AG09309 (cell line): ENCODE measurements at regions not wholly inside any gene's neighbourhood (a gene's known extent, or its start where the extent isn't known, plus 50 kb on each side); places are given as distances from the start of the nearest gene placed in this dataset.

ENCODE experiments used
- DNase-seq: peaks from one replicate; pipeline ENCODE4 v3.0.0-alpha.2; 2010; ENCODE audit warnings: low read depth
- H3K4me3 ChIP-seq: 2 replicates; pipeline ENCODE4 v1.5.1; 2011; ENCODE audit warnings: mild to moderate bottlenecking, low read depth, low read length, moderate library complexity; ENCODE audit not compliant: control insufficient read depth
- TF ChIP-seq, protein P1 (sequence below): IDR thresholded peaks from 2 replicates; pipeline ENCODE4 v1.5.1; 2011; ENCODE audit warnings: mild to moderate bottlenecking, low read depth, low read length, inconsistent platforms; ENCODE audit not compliant: insufficient read depth, control insufficient read depth; ENCODE audit errors: missing control alignments

DNA sequence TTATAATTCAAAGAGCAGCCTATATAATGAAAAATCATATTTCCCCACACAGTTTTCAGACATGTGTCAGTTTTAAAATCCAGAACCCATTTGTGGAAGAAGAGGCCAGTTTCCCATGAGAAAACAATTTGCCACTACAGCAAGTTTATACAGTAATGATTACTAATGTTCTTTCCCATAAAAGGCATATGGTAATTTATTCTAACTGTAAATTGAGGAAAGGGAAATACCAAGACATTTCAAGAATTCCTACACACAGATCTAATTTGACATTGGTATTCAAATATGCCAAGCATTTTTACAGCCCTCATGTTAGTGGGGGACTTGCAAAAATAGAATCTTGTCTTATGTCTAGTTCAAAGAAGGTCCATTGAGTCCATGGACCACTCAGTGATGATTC, 1368.6 kb downstream of the FSTL5 start:
- no peak overlapping the region for H3K4me3 ChIP-seq
- no peak for DNase-seq
- TF ChIP-seq, protein P1, sequence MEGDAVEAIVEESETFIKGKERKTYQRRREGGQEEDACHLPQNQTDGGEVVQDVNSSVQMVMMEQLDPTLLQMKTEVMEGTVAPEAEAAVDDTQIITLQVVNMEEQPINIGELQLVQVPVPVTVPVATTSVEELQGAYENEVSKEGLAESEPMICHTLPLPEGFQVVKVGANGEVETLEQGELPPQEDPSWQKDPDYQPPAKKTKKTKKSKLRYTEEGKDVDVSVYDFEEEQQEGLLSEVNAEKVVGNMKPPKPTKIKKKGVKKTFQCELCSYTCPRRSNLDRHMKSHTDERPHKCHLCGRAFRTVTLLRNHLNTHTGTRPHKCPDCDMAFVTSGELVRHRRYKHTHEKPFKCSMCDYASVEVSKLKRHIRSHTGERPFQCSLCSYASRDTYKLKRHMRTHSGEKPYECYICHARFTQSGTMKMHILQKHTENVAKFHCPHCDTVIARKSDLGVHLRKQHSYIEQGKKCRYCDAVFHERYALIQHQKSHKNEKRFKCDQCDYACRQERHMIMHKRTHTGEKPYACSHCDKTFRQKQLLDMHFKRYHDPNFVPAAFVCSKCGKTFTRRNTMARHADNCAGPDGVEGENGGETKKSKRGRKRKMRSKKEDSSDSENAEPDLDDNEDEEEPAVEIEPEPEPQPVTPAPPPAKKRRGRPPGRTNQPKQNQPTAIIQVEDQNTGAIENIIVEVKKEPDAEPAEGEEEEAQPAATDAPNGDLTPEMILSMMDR = no peak

DNA sequence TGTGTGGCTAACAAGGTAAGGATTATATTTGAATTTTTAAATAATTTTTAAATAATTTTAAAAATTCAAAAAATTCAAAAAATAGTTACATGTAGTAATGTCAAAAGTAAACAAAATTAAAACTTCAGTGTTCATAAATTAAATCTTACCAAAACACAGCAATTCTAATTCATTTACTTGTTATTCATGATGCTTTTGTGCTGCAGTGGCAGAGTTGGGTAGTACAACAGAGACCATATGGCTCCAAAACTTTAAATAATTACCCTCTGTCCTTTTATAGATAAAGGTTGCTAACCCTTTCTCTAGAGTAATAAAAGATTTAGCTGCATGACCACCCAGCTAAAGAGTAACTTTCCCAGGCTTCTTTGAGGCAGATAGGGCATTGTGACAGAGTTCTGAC, 1355.6 kb downstream of the FSTL5 start:
- TF ChIP-seq, protein P1 = no peak

DNA sequence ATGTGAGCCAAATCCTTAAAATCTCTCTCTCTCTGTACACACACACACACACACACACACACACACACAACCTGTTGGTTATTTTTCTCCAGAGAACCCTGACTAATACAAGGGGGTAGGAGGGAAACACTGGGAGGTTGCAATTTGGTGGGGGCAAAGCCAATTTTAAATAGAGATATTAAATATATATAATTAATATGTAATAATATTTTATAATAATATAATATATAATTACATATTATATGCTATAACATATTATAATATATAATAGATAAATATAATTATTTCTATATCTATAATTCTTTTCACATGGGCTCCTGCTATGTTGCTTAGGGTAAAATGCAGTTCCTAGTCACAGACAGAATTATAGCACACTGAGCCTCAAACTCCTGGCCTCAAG, 1354.2 kb downstream of the FSTL5 start:
- TF ChIP-seq, protein P1 = no peak
- DNase-seq = no peak
- H3K4me3 ChIP-seq = no peak overlapping the region

More for the DNA sequence above, 1355.6 kb downstream of the FSTL5 start:
- H3K4me3 ChIP-seq = no peak overlapping the region
- DNase-seq = no peak

DNA sequence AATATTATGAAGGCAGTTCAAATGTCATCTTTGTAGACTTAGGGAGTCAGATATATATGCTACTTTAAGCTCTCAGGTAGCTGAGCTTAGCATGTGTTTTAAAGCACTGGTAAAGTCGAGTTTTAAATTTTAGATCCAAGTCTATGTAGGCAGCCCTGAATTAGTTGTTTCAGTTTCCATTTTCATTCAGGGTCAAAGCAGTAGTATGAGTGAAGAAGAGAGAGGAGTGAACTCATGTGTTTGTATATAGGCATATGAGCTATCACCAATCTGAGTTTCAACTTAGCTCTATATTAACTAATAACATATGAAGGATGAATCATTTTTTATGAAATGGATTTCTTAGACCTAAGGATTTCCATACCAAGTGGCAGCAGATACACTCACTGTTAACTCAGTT, 1353.4 kb downstream of the FSTL5 start:
- no peak for DNase-seq
- TF ChIP-seq, protein P1 = no peak
- H3K4me3 ChIP-seq = no peak overlapping the region

DNA sequence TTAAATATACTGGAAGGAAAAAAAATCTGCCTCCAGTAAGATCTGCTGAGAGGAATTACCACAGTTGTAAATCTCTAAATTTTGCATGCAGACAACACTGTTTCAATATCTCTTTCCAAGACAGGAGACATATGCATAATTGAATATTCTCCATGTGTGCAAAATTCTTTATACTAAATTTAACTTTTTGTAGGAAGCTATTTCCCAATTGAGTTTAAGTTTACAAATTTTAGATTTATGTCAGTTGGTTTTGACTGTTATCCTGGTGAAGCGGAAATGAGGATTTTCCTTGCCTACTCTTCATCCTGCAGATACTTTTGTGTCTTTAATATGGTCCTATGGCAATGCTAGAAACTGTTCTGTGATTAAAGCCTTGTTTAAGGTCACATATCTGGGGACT, 1352.9 kb downstream of the FSTL5 start:
- TF ChIP-seq, protein P1 = no peak
- H3K4me3 ChIP-seq = no peak overlapping the region
- DNase-seq = no peak

DNA sequence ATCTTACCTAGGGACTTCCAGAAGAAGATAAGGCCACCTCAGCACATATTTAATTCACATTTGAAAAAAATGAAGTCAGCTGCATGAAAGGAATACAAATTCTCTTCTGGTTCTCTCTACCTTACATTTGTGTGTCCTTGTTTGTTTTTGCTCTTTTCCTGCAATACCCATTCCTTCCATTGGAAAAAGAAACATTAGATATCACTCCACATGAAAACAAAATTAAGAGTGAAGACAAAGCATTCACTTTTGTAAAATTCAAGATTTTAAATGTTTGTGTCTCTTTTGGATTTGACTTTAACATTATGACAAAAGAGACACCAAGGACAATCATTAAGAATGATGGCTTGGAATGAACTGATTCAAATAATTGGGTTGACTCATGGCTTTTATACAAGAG, 1351.8 kb downstream of the FSTL5 start:
- TF ChIP-seq, protein P1 = no peak
- DNase-seq = no peak
- H3K4me3 ChIP-seq = no peak overlapping the region

DNA sequence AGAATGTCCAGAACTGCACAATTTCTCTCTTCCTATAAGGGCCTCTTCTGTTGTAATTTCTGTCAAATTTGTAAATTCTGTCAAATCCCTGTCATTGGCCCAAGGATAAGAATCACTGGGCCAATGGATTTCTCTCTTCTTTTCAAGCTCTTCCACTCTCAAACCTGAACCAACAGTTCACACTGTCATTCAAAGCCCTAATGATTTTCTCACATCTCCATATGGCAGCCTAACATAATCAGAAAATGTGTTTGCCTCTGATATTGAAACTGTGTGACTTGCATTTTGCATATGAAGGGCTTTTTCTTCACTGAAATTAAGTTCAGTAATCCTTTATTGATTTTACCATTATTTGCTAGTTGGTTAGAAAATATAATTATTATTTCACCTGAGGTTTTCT, 1349.1 kb downstream of the FSTL5 start:
- no peak overlapping the region for H3K4me3 ChIP-seq
- no peak for DNase-seq
- TF ChIP-seq, protein P1 = no peak
